ENCODE measurements at regions not wholly inside any gene's neighbourhood (a gene's known extent, or its start where the extent isn't known, plus 50 kb on each side); places are given as distances from the start of the nearest gene placed in this dataset.

DNA sequence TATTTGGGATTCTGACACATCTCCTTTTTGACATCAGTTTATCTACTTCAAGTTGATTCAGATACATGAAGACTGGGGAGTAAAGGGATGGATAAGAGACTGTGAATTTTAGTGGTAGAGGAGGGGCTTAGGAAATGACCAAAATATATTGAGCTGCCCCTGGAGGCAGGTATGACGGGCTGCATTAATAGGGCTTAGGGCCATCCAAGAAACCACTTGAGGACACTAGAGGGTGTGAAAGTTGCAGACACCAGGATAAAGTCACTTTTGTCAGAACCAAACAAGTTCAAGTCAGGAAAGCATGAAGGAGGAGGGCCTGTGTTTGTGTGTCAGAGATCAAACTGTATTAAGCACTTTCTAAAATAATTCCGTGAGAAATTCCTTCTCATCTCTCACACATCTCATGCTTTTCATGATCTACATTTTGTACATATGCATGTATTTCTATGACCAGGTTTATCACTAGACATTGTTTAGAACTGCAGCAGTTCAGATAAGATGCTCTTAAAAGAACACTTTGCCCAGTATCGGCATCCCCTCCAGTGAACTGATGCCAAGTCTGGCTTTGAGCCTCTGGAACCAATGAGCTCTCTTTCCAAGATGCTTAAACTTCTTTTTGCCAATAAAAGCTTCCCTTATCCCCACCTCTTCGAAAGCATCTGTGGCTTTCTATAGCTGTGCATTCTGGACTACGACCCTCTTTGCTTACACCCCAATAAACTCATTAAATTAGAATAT, 136.9 kb downstream of the SLC38A1 start:
- no peak for DNase-seq (ENCODE audit: low spot score)

GRCh38 chr12:46127656-46128055, 137.3 kb upstream of the SCAF11 start:
- no peak for DNase-seq (ENCODE audit: low spot score)

- no peak for DNase-seq (ENCODE audit: low spot score)
Observed at GRCh38 chr12:46126050-46126727, 135.8 kb upstream of the SCAF11 start.

DNA sequence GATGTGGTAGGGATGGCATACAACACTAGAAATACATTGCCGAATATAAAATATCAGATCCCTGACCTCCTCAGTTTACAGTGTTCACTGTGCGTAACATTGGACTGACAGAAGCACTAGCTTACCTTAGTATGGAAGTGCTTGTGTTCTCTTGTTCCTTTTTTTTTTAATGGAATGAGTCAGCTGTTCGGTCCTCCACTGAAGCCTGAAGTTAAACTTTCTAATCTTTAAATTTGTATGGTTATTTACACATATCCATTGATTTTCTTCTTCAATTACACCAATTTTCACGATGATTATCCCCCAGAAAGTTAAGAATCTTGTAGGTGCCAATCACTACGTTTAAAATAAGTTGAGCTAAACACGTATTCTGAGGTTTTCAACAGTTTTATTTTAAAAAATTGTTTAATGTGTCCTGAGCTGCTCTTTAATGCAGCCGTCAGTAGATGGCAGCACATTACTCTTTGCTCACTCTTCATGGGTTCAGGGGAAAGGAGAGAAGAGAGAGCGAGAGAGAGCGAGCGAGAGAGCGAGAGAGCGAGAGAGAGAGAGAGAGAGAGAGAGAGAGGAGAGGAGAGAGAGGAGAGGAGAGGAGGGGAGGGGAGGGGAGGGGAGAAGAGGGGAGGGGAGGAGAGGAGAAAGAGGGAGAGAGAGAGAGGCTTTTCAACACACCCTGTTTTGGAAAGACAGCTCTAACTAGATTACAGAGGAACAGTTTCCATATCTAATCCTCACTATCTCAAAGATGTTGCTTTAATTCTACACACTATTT, 134.7 kb upstream of the SCAF11 start:
- peak; percentile 42 for DNase-seq (ENCODE audit: low spot score)

DNA sequence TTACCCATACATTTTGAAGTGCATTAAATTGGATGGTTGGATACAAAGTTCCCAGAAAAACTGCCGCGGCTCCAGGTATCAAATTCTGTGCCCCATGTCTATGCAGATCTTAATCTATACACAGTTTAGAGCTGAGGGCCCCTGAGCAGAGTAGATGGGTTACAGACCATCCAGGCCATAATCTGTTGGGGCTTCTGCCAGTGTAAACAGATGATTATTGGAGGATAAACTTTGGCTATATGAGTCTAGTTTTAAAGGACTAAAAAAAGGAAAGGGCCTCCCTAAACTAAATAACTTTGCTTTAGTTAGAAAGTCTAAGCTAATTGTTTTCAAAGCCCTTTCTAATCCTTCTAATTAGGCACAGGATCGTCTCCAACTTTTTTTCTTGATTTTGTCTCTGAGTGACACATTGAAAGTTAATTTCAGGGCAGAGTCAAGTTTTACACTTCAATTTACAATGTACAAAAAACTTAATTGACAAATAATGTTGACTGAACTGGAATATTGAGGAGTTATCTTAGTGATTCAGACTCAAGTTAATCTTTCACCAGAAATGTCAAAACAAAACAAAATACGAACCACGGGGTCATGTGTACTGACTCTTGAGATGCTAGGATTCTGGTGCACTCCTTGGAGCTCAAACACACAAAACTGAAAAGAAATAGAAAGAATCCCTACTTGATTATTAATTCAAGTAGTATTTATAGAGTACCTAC, 133.9 kb upstream of the SCAF11 start:
- DNase-seq (ENCODE audit: low spot score) = peak; percentile 12

- DNase-seq (ENCODE audit: low spot score) = no peak
Observed at GRCh38 chr12:46112364-46112763, 122.0 kb upstream of the SCAF11 start.

GRCh38 chr12:46111715-46112114, 121.3 kb upstream of the SCAF11 start:
- DNase-seq (ENCODE audit: low spot score) = no peak

DNA sequence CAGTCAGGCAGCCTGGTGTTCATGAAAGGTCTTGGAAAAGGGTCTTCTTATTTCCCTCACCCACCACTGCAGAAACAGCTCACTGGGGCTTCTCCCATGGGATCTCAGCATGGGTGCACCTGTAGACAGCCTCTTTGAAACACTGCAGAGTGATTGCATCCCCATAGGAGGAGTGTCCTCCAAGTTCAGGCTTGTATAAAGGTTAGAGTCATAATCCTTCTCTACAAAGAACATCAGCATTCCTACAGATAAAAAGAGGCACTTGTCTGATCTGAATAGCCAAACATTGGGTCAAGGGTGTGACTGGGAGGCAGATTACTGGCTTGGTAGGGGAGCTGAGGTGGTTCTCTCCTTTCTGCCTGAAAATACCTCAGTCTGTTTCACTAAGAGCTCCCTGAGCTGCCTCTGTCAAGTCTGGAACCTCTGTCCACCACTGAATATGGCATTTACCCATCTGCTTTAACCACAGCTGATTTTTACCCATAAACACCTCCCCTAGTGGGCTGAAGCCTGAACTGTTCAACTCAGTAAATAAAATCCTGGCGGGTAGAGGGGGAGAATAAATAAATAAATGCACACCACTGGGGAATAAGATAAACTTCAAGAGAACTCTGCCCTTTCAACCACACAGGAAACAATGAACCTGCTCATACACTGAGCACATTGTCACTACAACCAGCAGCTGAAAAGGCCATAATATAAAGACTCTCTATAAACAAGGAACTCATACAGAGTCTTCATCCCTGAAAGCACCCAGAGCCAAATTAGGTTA, 120.7 kb upstream of the SCAF11 start:
- no peak for DNase-seq (ENCODE audit: low spot score)

DNA sequence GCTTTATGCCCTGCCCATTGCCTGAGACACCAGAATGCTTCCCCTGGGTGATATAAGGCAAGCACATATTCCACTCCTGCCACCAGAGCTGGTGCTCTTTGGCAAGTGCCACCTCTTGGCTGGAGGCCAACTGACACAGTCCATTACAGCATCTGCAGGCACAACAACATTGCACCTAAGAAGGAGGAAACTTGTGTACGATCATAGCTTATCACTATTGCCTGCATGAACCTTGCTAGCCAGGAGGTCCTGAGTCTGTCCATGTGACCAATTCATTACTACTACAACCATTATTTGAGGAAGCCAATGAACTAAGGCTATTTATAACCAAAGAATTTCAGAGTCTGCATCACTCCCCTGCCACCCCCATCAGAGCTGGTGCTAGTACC, 119.8 kb upstream of the SCAF11 start:
- no peak for DNase-seq (ENCODE audit: low spot score)

DNA sequence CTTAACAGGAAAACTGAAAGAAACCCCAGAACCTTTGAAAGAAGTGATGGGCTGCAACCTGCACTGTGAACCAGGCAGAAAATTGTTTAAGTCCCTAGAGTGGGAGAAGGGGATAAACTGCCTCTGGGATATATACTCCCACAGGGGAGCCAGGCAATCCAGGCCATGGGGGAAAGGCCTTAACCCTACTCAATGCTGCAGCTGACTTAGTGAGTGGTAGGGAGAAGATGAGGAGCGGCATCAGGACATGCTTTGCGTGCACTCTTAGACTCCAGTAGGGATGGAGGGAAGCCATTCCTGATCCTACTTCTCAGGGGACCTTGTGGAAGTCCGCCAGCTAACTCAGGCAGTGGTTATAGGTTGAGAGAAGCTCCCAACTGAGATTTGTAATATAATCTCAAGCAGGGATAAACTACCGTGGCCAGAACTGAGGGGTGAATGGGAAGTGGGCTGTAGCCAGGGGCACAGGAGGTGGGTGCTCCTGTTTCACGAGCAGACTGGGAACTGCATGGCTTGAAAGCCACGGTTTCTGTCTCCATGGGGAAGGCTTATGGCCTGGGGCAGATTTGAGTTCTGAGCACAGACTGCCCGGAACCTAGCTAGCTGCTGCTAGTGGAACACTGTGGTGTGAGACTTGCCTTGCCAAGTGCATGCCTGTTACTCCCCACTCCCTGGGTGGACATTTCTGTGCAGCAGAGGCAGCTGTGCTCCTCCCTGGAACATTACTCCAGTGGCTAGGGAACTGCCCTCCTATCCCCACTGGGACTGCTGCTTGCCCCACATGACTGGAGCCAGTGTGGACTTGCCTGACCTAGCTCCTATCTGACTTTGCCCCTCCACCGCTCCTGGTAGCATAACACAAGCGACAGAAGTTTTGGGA, 119.2 kb upstream of the SCAF11 start:
- DNase-seq (ENCODE audit: low spot score) = no peak

- DNase-seq (ENCODE audit: low spot score) = no peak
Observed at GRCh38 chr12:46108721-46109120, 118.3 kb upstream of the SCAF11 start.

- DNase-seq (ENCODE audit: low spot score) = no peak
Observed at GRCh38 chr12:46107591-46107990, 117.2 kb upstream of the SCAF11 start.

DNA sequence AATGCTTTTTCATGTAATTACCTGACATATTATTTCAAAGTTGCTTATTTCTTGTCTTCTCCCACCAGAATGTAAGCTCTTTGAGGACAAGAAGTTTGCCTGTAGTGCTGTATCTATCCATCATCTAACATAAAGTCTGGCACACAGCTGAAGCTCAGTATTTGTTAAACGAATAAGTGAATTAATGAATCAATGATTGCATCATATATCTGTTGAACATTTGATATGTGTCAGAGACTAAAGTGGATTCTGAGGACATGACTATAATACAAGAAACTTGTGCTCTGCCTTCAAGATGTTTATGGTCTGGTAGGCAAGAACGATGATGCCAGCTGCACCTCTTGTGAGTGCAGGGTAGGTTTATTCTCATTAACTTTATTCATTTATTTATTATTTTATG, 115.4 kb upstream of the SCAF11 start:
- DNase-seq (ENCODE audit: low spot score) = no peak

DNA sequence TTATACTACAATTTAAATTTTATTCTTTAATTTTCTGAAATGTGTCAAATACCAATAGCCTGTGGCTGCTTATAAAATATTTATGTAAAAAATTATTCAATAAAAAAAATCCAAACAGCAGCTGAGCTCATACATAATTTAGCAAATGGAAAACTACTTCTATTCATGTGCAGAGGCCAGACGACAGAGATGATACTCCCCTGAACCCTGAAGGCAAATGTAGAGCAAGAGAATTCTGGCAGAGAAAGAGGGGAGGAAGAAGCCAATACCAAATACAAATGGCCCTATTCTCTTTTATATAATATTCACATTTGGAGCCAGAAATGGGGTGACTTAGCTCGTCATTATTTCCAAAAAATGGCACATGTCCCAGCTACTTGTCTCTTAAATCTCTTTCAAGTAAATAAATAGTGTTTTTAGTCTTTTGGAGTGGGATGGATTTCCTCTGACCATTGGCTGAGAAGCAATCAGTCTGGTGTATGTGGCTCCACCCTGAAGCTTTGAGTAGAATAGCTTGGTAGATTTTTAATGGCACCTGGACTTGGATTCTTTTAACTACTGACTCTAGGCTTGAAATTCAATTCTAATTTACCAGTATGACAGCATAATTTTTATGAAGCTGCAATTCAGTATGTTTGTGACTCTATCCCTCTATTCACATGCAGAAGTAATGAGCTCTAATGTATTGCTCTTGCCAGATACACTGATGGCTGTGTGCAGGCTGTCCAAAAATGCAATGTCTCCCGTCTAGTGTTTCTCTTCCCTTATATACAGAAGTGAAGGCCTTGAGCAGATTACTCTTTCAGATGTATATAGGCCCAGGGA, 113.4 kb upstream of the SCAF11 start:
- no peak for DNase-seq (ENCODE audit: low spot score)

DNA sequence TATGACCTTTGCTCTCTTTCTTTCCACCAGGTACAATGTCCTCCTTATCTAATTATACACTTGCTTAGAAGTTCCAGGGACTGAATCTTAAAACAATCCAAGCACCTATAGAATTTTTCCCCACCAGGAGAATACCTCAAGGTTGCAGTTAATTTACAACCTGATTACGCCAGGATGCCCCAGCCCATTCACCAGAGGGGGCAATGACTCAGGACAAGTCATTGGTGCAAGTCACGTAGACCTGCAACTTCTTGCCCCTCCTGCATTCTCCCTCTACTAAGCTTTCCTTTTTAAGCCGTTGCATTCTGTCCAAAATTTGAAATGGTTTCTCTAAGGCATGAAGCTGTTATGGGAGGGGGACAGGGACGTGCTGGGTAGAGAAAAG, 111.1 kb upstream of the SCAF11 start:
- DNase-seq (ENCODE audit: low spot score) = no peak

GRCh38 chr12:46100551-46101484, 110.4 kb upstream of the SCAF11 start:
- DNase-seq (ENCODE audit: low spot score) = no peak

GRCh38 chr12:46089414-46090162, 99.2 kb upstream of the SCAF11 start:
- DNase-seq (ENCODE audit: low spot score) = no peak

DNA sequence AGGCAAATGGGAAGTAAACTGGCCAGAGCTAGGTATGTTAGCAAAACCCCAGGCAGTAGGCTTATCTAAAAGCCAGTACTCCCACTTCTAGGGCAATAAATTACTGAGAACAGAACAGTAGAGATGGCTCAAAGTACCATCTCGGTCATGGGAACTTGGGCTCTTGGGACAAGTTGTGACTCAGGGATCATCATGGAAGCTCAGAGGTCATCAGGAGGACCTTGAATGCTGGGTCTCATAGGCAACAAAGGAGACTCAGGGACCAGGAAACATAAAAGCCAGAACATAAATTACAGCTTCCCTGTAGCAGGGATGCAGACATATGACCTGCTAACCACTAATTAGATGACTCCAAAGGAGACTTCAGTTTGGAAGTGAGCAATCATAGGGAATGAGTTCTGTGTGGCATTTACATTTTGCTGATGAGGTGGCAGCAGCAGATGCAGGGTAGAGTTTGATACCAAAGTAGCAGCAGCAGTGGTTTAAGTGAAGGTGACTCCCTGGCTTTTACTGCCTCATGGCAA, 97.6 kb upstream of the SCAF11 start:
- DNase-seq (ENCODE audit: low spot score) = no peak
